ENCODE measurements at regions not wholly inside any gene's neighbourhood (a gene's known extent, or its start where the extent isn't known, plus 50 kb on each side); places are given as distances from the start of the nearest gene placed in this dataset.

DNA sequence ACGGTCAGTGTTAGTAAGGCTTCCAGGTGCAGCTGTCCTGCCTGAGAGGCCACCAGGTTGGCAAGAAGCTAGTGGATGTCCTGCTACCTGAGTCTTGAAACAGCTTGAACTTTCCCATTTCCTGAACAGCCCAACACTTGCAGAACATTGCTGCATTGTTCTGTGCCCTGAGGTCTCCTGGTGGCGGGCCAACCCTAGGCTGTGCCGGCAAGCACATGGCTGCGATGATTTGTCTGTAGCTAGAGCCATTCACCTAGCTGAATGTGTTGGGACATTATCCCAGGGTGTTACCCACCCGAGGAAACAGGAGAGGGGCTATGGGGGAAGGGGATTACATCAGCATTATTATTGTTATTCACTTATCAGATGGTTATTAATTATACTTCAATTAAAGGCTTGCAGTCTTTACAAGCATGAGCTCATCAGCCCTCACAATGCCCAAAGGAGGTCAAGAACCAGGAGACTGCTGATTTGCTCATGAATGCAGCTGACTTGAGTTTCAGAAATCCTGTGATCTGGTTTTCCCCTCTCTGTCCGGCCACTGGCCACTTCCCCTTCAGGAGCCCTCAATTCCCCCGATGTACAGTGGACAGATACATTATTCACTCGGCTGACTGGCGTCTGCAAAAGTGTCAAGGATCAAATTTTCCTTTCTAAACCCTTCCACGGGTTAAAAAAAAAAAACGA, 187.6 kb upstream of the TSC22D1 start:
- Histone ChIP-seq H3K36me3 (no peaks in the 10 kb centered on the region), H3K4me3 (no peak overlapping the region), H3K4me1 (no peaks in the 10 kb centered on the region), H3K9me3 (no peaks in the 10 kb centered on the region), H3K27ac (peak overlapping the region in 1 of 2 donors; percentile 37), H3K27me3 (no peaks in the 10 kb centered on the region)
- intact Hi-C loops (cut with DNase I; ENCODE audit: low total_unique reads), result no loop called here
- TF ChIP-seq, protein P1, sequence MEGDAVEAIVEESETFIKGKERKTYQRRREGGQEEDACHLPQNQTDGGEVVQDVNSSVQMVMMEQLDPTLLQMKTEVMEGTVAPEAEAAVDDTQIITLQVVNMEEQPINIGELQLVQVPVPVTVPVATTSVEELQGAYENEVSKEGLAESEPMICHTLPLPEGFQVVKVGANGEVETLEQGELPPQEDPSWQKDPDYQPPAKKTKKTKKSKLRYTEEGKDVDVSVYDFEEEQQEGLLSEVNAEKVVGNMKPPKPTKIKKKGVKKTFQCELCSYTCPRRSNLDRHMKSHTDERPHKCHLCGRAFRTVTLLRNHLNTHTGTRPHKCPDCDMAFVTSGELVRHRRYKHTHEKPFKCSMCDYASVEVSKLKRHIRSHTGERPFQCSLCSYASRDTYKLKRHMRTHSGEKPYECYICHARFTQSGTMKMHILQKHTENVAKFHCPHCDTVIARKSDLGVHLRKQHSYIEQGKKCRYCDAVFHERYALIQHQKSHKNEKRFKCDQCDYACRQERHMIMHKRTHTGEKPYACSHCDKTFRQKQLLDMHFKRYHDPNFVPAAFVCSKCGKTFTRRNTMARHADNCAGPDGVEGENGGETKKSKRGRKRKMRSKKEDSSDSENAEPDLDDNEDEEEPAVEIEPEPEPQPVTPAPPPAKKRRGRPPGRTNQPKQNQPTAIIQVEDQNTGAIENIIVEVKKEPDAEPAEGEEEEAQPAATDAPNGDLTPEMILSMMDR (IDR thresholded peaks at IDR 0.05), result no peak
- no peak for TF ChIP-seq POLR2A (IDR thresholded peaks at IDR 0.05)
- DNase-seq, result peak in 1 of 2 donors; percentile 16

DNA sequence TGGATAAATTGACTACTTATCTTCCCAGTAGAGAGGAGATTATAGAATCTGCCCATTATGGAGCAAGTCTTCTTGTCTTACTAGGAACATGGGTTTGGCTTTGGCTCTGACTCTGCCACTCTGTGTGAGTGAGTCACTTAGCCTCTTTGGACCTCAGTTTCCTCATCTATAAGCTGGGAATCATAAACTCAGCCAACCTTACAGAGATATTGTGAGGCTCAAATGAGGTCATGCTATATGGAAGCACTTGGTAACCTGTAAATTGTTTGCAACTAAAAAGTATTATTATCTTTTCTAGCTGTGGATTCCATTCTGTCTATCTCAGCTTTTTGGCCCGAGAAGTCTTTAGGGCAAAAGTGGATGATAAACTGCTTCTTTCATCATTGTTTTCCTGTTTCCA, 186.8 kb upstream of the TSC22D1 start:
- no peak overlapping the region for H3K4me3 ChIP-seq
- H3K27ac ChIP-seq, result no peak overlapping the region
- TF ChIP-seq, protein P1 (IDR thresholded peaks at IDR 0.05), result no peak
- TF ChIP-seq POLR2A (IDR thresholded peaks at IDR 0.05), result no peak
- no peaks in the 10 kb centered on the region for H3K27me3 ChIP-seq
- H3K36me3 ChIP-seq, result no peaks in the 10 kb centered on the region
- no peaks in the 10 kb centered on the region for H3K9me3 ChIP-seq
- DNase-seq, result no peak
- intact Hi-C loops (cut with DNase I; ENCODE audit: low total_unique reads), result no loop called here
- H3K4me1 ChIP-seq, result no peaks in the 10 kb centered on the region

DNA sequence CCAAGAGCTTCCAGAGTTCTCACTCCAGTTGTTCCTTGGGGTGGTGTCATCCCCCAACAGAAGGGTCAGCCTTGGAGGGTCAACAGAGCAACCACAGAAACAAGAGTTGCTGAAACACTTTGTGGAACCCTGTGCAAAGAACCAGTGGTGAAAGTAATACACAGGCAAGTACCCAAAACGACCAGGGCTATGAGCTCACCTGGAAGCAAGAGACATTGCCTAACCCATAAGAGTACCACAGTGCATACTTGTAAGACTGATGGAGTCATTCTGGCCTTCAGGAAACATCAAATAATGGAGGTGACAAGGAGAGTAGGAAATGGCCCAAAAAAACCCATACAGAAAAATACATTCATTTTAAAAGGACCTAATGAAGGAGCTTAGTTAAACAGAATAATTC, 184.3 kb upstream of the TSC22D1 start:
- Histone ChIP-seq H3K9me3 (no peaks in the 10 kb centered on the region), H3K4me3 (no peak overlapping the region), H3K27ac (no peak overlapping the region), H3K4me1 (no peaks in the 10 kb centered on the region), H3K36me3 (no peaks in the 10 kb centered on the region), H3K27me3 (no peaks in the 10 kb centered on the region)
- intact Hi-C loops (cut with DNase I; ENCODE audit: low total_unique reads), result no loop called here
- TF ChIP-seq POLR2A (IDR thresholded peaks at IDR 0.05), result no peak
- TF ChIP-seq, protein P1 (IDR thresholded peaks at IDR 0.05), result no peak
- no peak for DNase-seq

DNA sequence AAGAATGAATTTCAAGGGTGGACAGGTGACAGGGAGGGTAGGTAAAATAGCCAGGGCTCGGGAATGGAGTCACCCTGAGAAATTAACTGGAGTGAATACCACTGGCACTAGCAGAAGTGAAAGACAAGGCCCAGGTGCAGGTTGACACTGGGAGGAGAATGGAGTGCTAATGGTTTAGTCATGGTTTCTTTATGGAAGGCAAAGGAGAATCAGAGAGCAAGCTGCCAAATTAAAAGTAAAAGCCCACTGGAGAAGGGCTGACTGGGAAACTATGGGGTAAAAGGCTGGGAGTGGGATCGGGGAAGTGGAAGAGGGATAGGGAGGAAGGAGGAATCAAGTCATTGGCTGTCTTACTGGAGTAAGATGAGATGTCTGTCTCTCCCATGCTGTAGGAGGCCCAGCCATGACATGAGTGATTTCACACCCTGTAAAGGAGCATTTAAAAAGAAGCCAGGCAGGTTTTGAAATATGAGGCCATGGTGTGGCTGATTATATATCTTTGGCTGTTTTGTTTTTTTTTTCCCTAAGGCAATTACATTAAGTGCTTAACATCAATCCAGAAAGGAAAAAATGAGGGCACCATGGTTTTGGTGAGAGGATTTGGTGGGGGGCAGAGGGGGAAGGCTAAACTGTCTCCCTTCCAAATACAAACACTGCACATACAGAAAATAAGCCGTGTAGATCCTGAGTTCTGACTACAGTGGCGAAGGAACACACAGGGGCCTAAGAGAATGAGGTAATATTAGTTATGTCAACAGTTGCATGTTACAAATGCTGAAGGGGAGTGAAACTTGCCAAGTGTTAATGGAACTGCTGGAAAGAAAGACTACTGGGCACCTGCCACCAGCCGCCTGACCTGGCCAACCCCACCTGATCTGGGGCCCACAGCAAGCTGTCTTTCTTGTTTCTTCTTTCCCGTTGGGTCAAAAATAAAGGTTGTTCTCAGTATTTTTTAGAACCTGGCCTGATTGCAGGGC, 183.5 kb upstream of the TSC22D1 start:
- Histone ChIP-seq H3K9me3 (no peaks in the 10 kb centered on the region), H3K27me3 (no peaks in the 10 kb centered on the region), H3K4me3 (no peak overlapping the region), H3K36me3 (no peaks in the 10 kb centered on the region), H3K27ac (no peak overlapping the region), H3K4me1 (no peaks in the 10 kb centered on the region)
- DNase-seq, result no peak
- intact Hi-C loops (cut with DNase I; ENCODE audit: low total_unique reads), result no loop called here
- TF ChIP-seq POLR2A (IDR thresholded peaks at IDR 0.05), result no peak
- TF ChIP-seq, protein P1 (IDR thresholded peaks at IDR 0.05), result no peak
